ENCODE measurements at regions not wholly inside any gene's neighbourhood (a gene's known extent, or its start where the extent isn't known, plus 50 kb on each side); places are given as distances from the start of the nearest gene placed in this dataset.

DNA sequence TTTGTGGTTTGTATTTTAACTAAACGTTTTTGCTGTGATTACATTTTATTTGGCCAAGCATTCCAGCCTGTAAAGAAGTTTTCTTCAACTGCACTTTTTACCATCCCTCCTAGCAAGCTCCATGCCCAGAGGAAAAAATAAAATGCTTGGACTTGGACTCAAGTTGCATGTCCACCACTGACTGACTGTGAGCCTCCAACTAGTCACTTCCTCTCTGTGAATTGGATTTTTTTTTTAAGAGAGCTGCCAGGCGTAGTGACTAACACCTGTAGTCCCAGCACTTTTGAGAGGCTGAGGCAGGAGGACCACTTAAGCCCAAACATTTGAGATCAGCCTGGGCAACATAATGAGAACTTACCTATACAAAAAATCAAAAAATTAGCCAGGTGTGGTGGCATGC, 1185.2 kb upstream of the PIK3C3 start:
- no peaks in the 10 kb centered on the region for H3K79me2 ChIP-seq (ENCODE audit: insufficient read depth, low read length)
- no peak overlapping the region for H3K4me2 ChIP-seq (ENCODE audit: low read depth, low read length, poor library complexity, severe bottlenecking)
- no peaks in the 10 kb centered on the region for H3K27me3 ChIP-seq (ENCODE audit: low read length)
- H3K9me2 ChIP-seq (replicated peaks; ENCODE audit: insufficient read depth, low read length): no peaks in the 10 kb centered on the region
- no peak overlapping the region for H3K4me3 ChIP-seq (ENCODE audit: insufficient read depth, low read length, poor library complexity, severe bottlenecking)
- TF ChIP-seq, protein P1, sequence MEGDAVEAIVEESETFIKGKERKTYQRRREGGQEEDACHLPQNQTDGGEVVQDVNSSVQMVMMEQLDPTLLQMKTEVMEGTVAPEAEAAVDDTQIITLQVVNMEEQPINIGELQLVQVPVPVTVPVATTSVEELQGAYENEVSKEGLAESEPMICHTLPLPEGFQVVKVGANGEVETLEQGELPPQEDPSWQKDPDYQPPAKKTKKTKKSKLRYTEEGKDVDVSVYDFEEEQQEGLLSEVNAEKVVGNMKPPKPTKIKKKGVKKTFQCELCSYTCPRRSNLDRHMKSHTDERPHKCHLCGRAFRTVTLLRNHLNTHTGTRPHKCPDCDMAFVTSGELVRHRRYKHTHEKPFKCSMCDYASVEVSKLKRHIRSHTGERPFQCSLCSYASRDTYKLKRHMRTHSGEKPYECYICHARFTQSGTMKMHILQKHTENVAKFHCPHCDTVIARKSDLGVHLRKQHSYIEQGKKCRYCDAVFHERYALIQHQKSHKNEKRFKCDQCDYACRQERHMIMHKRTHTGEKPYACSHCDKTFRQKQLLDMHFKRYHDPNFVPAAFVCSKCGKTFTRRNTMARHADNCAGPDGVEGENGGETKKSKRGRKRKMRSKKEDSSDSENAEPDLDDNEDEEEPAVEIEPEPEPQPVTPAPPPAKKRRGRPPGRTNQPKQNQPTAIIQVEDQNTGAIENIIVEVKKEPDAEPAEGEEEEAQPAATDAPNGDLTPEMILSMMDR (IDR thresholded peaks at IDR 0.05; ENCODE audit: insufficient read depth, low read length, poor library complexity, severe bottlenecking): no peak
- TF ChIP-seq EZH2phosphoT487 (conservative IDR thresholded peaks at IDR 0.05; ENCODE audit: low read length): no peak
- H2AFZ ChIP-seq (ENCODE audit: low read depth, low read length, severe bottlenecking): no peak overlapping the region
- no peaks in the 10 kb centered on the region for H3K36me3 ChIP-seq (ENCODE audit: low read length)
- H4K20me1 ChIP-seq (ENCODE audit: low read depth, low read length): no peaks in the 10 kb centered on the region
- H3K9me3 ChIP-seq (ENCODE audit: insufficient read depth, low read length): 0 out of 2 replicates have a peak, but pooled peaks cover 4% of the 10 kb centered on the region
- H3F3A ChIP-seq (ENCODE audit: insufficient read depth): no peaks in the 10 kb centered on the region
- no peak overlapping the region for H3K27ac ChIP-seq (ENCODE audit: low read depth, low read length)
- H3K9ac ChIP-seq (ENCODE audit: low read length): no peak overlapping the region

DNA sequence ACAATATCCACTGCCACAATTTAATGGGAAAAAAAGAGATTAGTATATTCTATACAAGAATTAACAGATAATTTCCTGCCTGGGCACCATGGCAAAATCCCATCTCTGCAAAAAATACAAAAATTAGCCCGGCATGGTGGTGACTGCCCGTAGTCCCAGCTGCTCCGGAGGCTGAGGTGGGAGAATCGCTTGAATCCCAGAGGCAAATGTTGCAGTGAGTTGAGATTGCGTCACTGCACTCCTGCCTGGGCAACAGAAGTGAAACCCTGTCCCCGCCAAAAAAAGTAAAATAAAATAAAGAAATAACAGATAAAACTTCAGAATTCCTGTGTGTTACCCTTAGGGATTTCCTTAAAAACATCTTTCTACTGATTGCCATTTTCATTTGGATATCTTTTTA, 1194.8 kb upstream of the PIK3C3 start:
- Histone ChIP-seq H4K20me1 (ENCODE audit: low read depth, low read length) (no peaks in the 10 kb centered on the region; the same call in 1 of the 2 replicates), H3K4me2 (ENCODE audit: low read depth, low read length, poor library complexity, severe bottlenecking) (no peak overlapping the region), H3K4me3 (ENCODE audit: insufficient read depth, low read length, poor library complexity, severe bottlenecking) (no peak overlapping the region), H3K79me2 (ENCODE audit: insufficient read depth, low read length) (no peaks in the 10 kb centered on the region), H3F3A (ENCODE audit: insufficient read depth) (no peaks in the 10 kb centered on the region), H2AFZ (ENCODE audit: low read depth, low read length, severe bottlenecking) (no peak overlapping the region), H3K36me3 (ENCODE audit: low read length) (no peaks in the 10 kb centered on the region), H3K27ac (ENCODE audit: low read depth, low read length) (no peak overlapping the region), H3K9me2 (replicated peaks; ENCODE audit: insufficient read depth, low read length) (0 out of 2 replicates have a peak, but pooled peaks cover 3% of the 10 kb centered on the region), H3K27me3 (ENCODE audit: low read length) (no peaks in the 10 kb centered on the region), H3K9ac (ENCODE audit: low read length) (no peak overlapping the region), H3K9me3 (ENCODE audit: insufficient read depth, low read length) (0 out of 2 replicates have a peak, but pooled peaks cover 5% of the 10 kb centered on the region)
- TF ChIP-seq EZH2phosphoT487 (conservative IDR thresholded peaks at IDR 0.05; ENCODE audit: low read length): no peak
- TF ChIP-seq, protein P1 (IDR thresholded peaks at IDR 0.05; ENCODE audit: insufficient read depth, low read length, poor library complexity, severe bottlenecking): no peak

DNA sequence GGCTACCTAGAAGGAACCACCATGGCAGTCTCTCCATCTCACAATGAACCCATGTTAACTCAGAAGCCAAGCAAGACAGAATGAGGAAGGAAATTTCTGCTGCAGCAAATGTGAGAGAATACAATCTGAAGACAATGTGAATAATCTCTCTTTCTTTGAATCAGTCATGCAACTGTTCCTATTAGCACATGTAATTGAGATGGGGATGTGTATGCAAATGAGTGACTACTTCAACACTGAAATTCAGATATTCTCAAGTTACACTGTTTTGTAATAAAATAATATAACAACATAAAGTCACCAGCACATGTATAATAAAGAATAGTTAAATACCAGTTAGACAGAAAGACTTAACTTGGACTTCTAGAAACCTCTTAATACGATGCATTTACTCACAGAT, 1200.6 kb upstream of the PIK3C3 start:
- H3K27me3 ChIP-seq (ENCODE audit: low read length): no peaks in the 10 kb centered on the region
- 0 out of 2 replicates have a peak, but pooled peaks cover 3% of the 10 kb centered on the region for H3K9me2 ChIP-seq (replicated peaks; ENCODE audit: insufficient read depth, low read length)
- H3K79me2 ChIP-seq (ENCODE audit: insufficient read depth, low read length): no peaks in the 10 kb centered on the region
- H3K9me3 ChIP-seq (ENCODE audit: insufficient read depth, low read length): no peaks in the 10 kb centered on the region
- H3F3A ChIP-seq (ENCODE audit: insufficient read depth): no peaks in the 10 kb centered on the region
- TF ChIP-seq, protein P1 (IDR thresholded peaks at IDR 0.05; ENCODE audit: insufficient read depth, low read length, poor library complexity, severe bottlenecking): no peak
- TF ChIP-seq EZH2phosphoT487 (conservative IDR thresholded peaks at IDR 0.05; ENCODE audit: low read length): no peak
- H3K27ac ChIP-seq (ENCODE audit: low read depth, low read length): no peak overlapping the region
- no peak overlapping the region for H3K9ac ChIP-seq (ENCODE audit: low read length)
- H3K4me2 ChIP-seq (ENCODE audit: low read depth, low read length, poor library complexity, severe bottlenecking): no peak overlapping the region
- no peaks in the 10 kb centered on the region; the same call in 1 of the 2 replicates for H4K20me1 ChIP-seq (ENCODE audit: low read depth, low read length)
- no peaks in the 10 kb centered on the region for H3K36me3 ChIP-seq (ENCODE audit: low read length)
- no peak overlapping the region for H2AFZ ChIP-seq (ENCODE audit: low read depth, low read length, severe bottlenecking)
- H3K4me3 ChIP-seq (ENCODE audit: insufficient read depth, low read length, poor library complexity, severe bottlenecking): no peak overlapping the region

Data from SU-DHL-6 (cell line).